ENCODE measurements at regions not wholly inside any gene's neighbourhood (a gene's known extent, or its start where the extent isn't known, plus 50 kb on each side); places are given as distances from the start of the nearest gene placed in this dataset.

GRCh38 chr6:11356404-11357155 lies 124.1 kb upstream of the NEDD9 start:
- no peak for DNase-seq

- no peak for DNase-seq
These were observed 121.5 kb upstream of the NEDD9 start for GRCh38 chr6:11353921-11354389.

GRCh38 chr6:11350294-11350693 lies 117.8 kb upstream of the NEDD9 start:
- DNase-seq: no peak

- no peak for DNase-seq
These were observed 117.4 kb upstream of the NEDD9 start for GRCh38 chr6:11349880-11350279.

GRCh38 chr6:11346516-11346915 lies 114.0 kb upstream of the NEDD9 start:
- no peak for DNase-seq

- no peak for DNase-seq
These were observed 113.1 kb upstream of the NEDD9 start for GRCh38 chr6:11345536-11345935.

GRCh38 chr6:11343963-11344723 lies 111.7 kb upstream of the NEDD9 start:
- DNase-seq: no peak

- no peak for DNase-seq
These were observed 109.4 kb upstream of the NEDD9 start for GRCh38 chr6:11341867-11342266.

GRCh38 chr6:11341303-11341702 lies 108.8 kb upstream of the NEDD9 start:
- DNase-seq: no peak

- no peak for DNase-seq
These were observed 106.9 kb upstream of the NEDD9 start for GRCh38 chr6:11339380-11339779.

GRCh38 chr6:11337306-11337705 lies 104.8 kb upstream of the NEDD9 start:
- no peak for DNase-seq

- DNase-seq: no peak
These were observed 103.4 kb upstream of the NEDD9 start for GRCh38 chr6:11335826-11336225.

- peak; percentile 0 for DNase-seq
These were observed 100.8 kb upstream of the NEDD9 start for GRCh38 chr6:11333132-11333849.

- DNase-seq: no peak
These were observed 100.0 kb upstream of the NEDD9 start for GRCh38 chr6:11332463-11332862.

GRCh38 chr6:11331111-11331510 lies 98.6 kb upstream of the NEDD9 start:
- DNase-seq: no peak

GRCh38 chr6:11330413-11330760 lies 97.9 kb upstream of the NEDD9 start:
- no peak for DNase-seq

- no peak for DNase-seq
These were observed 97.4 kb upstream of the NEDD9 start for GRCh38 chr6:11329726-11330412.

- no peak for DNase-seq
These were observed 96.3 kb upstream of the NEDD9 start for GRCh38 chr6:11328613-11329247.

- no peak for DNase-seq
These were observed 95.5 kb upstream of the NEDD9 start for GRCh38 chr6:11327961-11328360.

- no peak for DNase-seq
These were observed 93.6 kb upstream of the NEDD9 start for GRCh38 chr6:11326116-11326515.

- no peak for DNase-seq
These were observed 92.1 kb upstream of the NEDD9 start for GRCh38 chr6:11324453-11325015.
